Endothelial cell of umbilical vein (primary cell): ENCODE measurements at regions not wholly inside any gene's neighbourhood (a gene's known extent, or its start where the extent isn't known, plus 50 kb on each side); places are given as distances from the start of the nearest gene placed in this dataset.

ENCODE experiments used
- BruUV-seq: library from RNA; stranded (reverse); fragments of 400-500 nt; replicated peaks from 2 replicates; lab custom pipeline; 2021; lab: Mats Ljungman, UMichigan
- CTCF ChIA-PET: fragments of 300-600, 350-600 bp; sonication (Branson Sonifier 250); formaldehyde crosslinking; loops from one replicate; lab custom pipeline; 2021; ENCODE audit warnings: antibody characterized with exemption, inconsistent platforms; lab: Charles Lee
- POLR2A ChIA-PET: fragments of 300-600, 350-600 bp; sonication (Branson Sonifier 250); formaldehyde crosslinking; loops from one replicate; lab custom pipeline; 2021; ENCODE audit warnings: antibody characterized with exemption, inconsistent platforms; lab: Charles Lee
- DNase-seq: peaks from one replicate; pipeline ENCODE4 v3.0.0-alpha.2; 2011; ENCODE audit warnings: low read depth, low spot score
- FAIRE-seq: peaks from 2 replicates; lab custom pipeline; 2011; peaks lifted over from hg19 to GRCh38; lab: Jason Lieb, UNC
- H2AFZ ChIP-seq: 2 replicates; pipeline ENCODE4 v1.6.0; 2012; ENCODE audit warnings: low read depth, low read length, control low read depth, inconsistent platforms
- H3K27ac ChIP-seq: 2 replicates; pipeline ENCODE4 v1.5.1; 2011; ENCODE audit warnings: low read depth, mild to moderate bottlenecking, control low read depth, low read length, moderate library complexity; ENCODE audit not compliant: insufficient read depth
- H3K27me3 ChIP-seq, 2 experiments: 2 replicates each; pipeline versions ENCODE4 v1.6.0 to v1.6.1; 2011; ENCODE audit warnings: low read length in 2 of 2, mixed read lengths in 1 of 2; ENCODE audit not compliant: control insufficient read depth in 2 of 2, insufficient read depth in 2 of 2
- H3K36me3 ChIP-seq, 2 experiments: 2 replicates in 1 of 2; 3 replicates in 1 of 2; pipeline ENCODE4 v1.5.1; 2011; ENCODE audit warnings: low read length in 2 of 2, mild to moderate bottlenecking in 1 of 2, moderate library complexity in 1 of 2; ENCODE audit not compliant: control insufficient read depth in 2 of 2, insufficient read depth in 2 of 2; ENCODE audit errors: extremely low read depth in 1 of 2
- H3K4me1 ChIP-seq: 3 replicates; pipeline ENCODE4 v1.5.1; 2011; ENCODE audit warnings: mild to moderate bottlenecking, low read length; ENCODE audit not compliant: control insufficient read depth, insufficient read depth; ENCODE audit errors: extremely low read depth
- H3K4me2 ChIP-seq: 2 replicates; pipeline ENCODE4 v1.6.1; 2011; ENCODE audit warnings: low read length, control low read depth, mixed read lengths; ENCODE audit not compliant: insufficient read depth
- H3K4me3 ChIP-seq, 3 experiments: fragments of 200-600 bp in 1 of 3; sonication (generic), shearing (Covaris generic) in 1 of 3; replicated peaks in 1 of 3; 2 replicates each; pipeline ENCODE4 v1.5.1; 2011 to 2016; ENCODE audit warnings: control low read depth in 3 of 3, low read length in 3 of 3, mild to moderate bottlenecking in 2 of 3, inconsistent platforms in 1 of 3, low read depth in 1 of 3, moderate library complexity in 1 of 3; ENCODE audit not compliant: insufficient read depth in 1 of 3
- H3K79me2 ChIP-seq: 2 replicates; pipeline ENCODE4 v1.6.0; 2012; ENCODE audit warnings: low read length, inconsistent platforms; ENCODE audit not compliant: control insufficient read depth, insufficient read depth
- H3K9ac ChIP-seq: replicated peaks from 2 replicates; pipeline ENCODE3; 2011; ENCODE audit warnings: low read length, control low read depth; ENCODE audit not compliant: insufficient read depth; ENCODE audit errors: extremely low read depth
- H3K9me1 ChIP-seq: replicated peaks from 3 replicates; pipeline ENCODE4 v1.6.0; 2011; ENCODE audit warnings: mild to moderate bottlenecking, low read length; ENCODE audit not compliant: control insufficient read depth, insufficient read depth; ENCODE audit errors: extremely low read depth
- H3K9me3 ChIP-seq: replicated peaks from 2 replicates; pipeline ENCODE4 v1.5.1; 2012; ENCODE audit warnings: low read length, inconsistent platforms; ENCODE audit not compliant: control insufficient read depth, insufficient read depth
- H4K20me1 ChIP-seq: replicated peaks from 2 replicates; pipeline ENCODE3; 2011; ENCODE audit warnings: mild to moderate bottlenecking, low read length; ENCODE audit not compliant: control insufficient read depth, insufficient read depth; ENCODE audit errors: extremely low read depth
- FOS ChIP-seq: IDR thresholded peaks from 2 replicates; pipeline ENCODE4 v1.6.1; 2011; ENCODE audit warnings: mild to moderate bottlenecking, low read length, moderate library complexity, borderline replicate concordance; ENCODE audit not compliant: insufficient read depth
- POLR2A ChIP-seq: IDR thresholded peaks from 2 replicates; pipeline ENCODE4 v1.6.1; 2012; ENCODE audit warnings: low read depth, mild to moderate bottlenecking, control low read depth, low read length
- dilution Hi-C: fragments of 300-500 bp; cut with MboI; formaldehyde crosslinking; loops from one replicate; pipeline ENCODE4 v1.15.0; 2019; ENCODE audit warnings: low sequenced_read_pairs; ENCODE audit not compliant: extremely low pct_ligation_motif_present
- intact Hi-C: fragments of 100-400 bp; cut with micrococcal nuclease; formaldehyde crosslinking; loops from one replicate; pipeline ENCODE4 v1.10.0; 2022
- TF ChIP-seq, protein P1 (sequence below), 2 donors: IDR thresholded peaks; 1 replicate in 1 of 2; 2 replicates in 1 of 2; pipeline ENCODE4 v1.5.1; 2011; ENCODE audit warnings: low read length in 2 of 2, mild to moderate bottlenecking in 2 of 2, moderate library complexity in 2 of 2, control low read depth in 1 of 2, inconsistent platforms in 1 of 2, low read depth in 1 of 2; ENCODE audit not compliant: insufficient read depth in 1 of 2; ENCODE audit errors: extremely low read depth in 1 of 2

DNA sequence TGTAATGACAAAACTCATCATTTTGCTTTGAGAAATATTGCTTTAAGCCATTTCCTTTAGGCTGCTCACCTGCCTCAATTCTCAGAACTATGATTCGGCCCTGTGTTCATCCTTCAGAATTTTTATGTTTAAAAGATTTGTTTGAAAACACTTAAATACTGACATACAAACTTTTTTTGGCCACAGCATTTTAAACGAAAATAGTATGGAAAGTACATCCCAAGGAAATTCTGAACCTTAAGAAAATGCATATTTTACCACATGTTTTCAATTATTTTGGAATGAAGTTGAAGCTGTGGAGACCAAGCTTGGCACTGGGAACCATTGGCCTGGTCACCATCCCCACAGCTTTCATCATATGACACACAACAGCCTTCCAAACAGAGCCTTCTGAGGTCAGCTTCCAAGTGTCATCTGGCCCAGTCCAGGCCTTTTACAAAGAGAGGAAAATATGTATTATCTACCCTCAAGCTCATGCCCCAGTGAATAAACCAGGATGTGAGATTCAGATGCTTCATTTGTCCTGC, 83.3 kb downstream of the SOD2 start:
- BruUV-seq, result no TSS peak
- Histone ChIP-seq H2AFZ (no peak overlapping the region), H3K4me1 (no peaks in the 10 kb centered on the region), H3K9me1 (no peaks in the 10 kb centered on the region), H3K4me2 (no peak overlapping the region), H3K9ac (no peak overlapping the region), H3K27ac (no peak overlapping the region), H4K20me1 (no peaks in the 10 kb centered on the region), H3K79me2 (no peaks in the 10 kb centered on the region), H3K4me3 (no peak overlapping the region), H3K36me3 (no peaks in the 10 kb centered on the region), H3K27me3 (no peaks in the 10 kb centered on the region), H3K9me3 (no peaks in the 10 kb centered on the region)
- TF ChIP-seq FOS, result no peak
- ChIA-PET POLR2A (no interaction called here), CTCF (interaction anchor here (1.0 to 1.6 kb wide), 5 partner anchors 12 to 392 kb away, joined by 3 to 5 read pairs (median 4); no protein-coding TSS in a partner anchor)
- DNase-seq (no peak), FAIRE-seq (no peak)
- dilution Hi-C loops (no loop called here), intact Hi-C loops (loop anchor here (1.0 kb wide), 1 partner anchor 440 kb away; the partner anchor contains the start of gene FNDC1)

GRCh38 chr6:159608961-159609651, 83.9 kb downstream of the SOD2 start:
- Histone ChIP-seq H3K4me2 (no peak overlapping the region), H3K36me3 (no peaks in the 10 kb centered on the region), H3K27me3 (no peaks in the 10 kb centered on the region), H4K20me1 (no peaks in the 10 kb centered on the region), H2AFZ (no peak overlapping the region), H3K79me2 (no peaks in the 10 kb centered on the region), H3K9me1 (no peaks in the 10 kb centered on the region), H3K4me1 (no peaks in the 10 kb centered on the region), H3K9me3 (no peaks in the 10 kb centered on the region), H3K4me3 (no peak overlapping the region), H3K9ac (no peak overlapping the region), H3K27ac (no peak overlapping the region)
- DNase-seq (no peak), FAIRE-seq (no peak)
- intact Hi-C loops, result loop anchor here (1.0 kb wide), 1 partner anchor 440 kb away; the partner anchor contains the start of gene FNDC1
- CTCF ChIA-PET, result interaction anchor here (0.7 to 1.6 kb wide), 6 partner anchors 13 to 435 kb away, joined by 3 to 9 read pairs (median 3); no protein-coding TSS in a partner anchor
- POLR2A ChIA-PET, result no interaction called here
- no TSS peak for BruUV-seq
- TF ChIP-seq, protein P1, sequence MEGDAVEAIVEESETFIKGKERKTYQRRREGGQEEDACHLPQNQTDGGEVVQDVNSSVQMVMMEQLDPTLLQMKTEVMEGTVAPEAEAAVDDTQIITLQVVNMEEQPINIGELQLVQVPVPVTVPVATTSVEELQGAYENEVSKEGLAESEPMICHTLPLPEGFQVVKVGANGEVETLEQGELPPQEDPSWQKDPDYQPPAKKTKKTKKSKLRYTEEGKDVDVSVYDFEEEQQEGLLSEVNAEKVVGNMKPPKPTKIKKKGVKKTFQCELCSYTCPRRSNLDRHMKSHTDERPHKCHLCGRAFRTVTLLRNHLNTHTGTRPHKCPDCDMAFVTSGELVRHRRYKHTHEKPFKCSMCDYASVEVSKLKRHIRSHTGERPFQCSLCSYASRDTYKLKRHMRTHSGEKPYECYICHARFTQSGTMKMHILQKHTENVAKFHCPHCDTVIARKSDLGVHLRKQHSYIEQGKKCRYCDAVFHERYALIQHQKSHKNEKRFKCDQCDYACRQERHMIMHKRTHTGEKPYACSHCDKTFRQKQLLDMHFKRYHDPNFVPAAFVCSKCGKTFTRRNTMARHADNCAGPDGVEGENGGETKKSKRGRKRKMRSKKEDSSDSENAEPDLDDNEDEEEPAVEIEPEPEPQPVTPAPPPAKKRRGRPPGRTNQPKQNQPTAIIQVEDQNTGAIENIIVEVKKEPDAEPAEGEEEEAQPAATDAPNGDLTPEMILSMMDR (IDR thresholded peaks at IDR 0.05; ENCODE audit: extremely low read depth in 1 of 2, insufficient read depth in 1 of 2, low read depth in 1 of 2, low read length in 2 of 2), result peak in 1 of 2 donors; percentile 12
- no peak for TF ChIP-seq POLR2A
- dilution Hi-C loops, result no loop called here
